Mucosa of rectum (tissue), 2 donors: ENCODE measurements at regions not wholly inside any gene's neighbourhood (a gene's known extent, or its start where the extent isn't known, plus 50 kb on each side); places are given as distances from the start of the nearest gene placed in this dataset.
"Not testable (repeated sequence)": the region's sequence is repeated elsewhere in the genome, so short reads cannot be mapped to it uniquely, and the experiment has no call there.

ENCODE experiments used
- H3K27ac ChIP-seq, 2 donors: one replicate each; pipeline ENCODE4 v1.7.0; 2013; ENCODE audit warnings: inconsistent platforms in 2 of 2, low read depth in 2 of 2, low read length in 2 of 2
- H3K27me3 ChIP-seq, 2 donors: one replicate each; pipeline ENCODE4 v1.7.0; 2013; ENCODE audit warnings: low read length in 2 of 2; ENCODE audit not compliant: control insufficient read depth in 2 of 2, insufficient read depth in 2 of 2
- H3K36me3 ChIP-seq, 2 donors: one replicate each; pipeline ENCODE4 v1.7.0; 2013; ENCODE audit warnings: low read length in 2 of 2; ENCODE audit not compliant: control insufficient read depth in 2 of 2, insufficient read depth in 2 of 2
- H3K4me1 ChIP-seq, 2 donors: one replicate each; pipeline ENCODE4 v1.7.0; 2013; ENCODE audit warnings: low read length in 2 of 2, mild to moderate bottlenecking in 1 of 2; ENCODE audit not compliant: control insufficient read depth in 2 of 2, insufficient read depth in 2 of 2
- H3K4me3 ChIP-seq, 2 donors: one replicate each; pipeline ENCODE4 v1.7.0; 2013; ENCODE audit warnings: low read length in 2 of 2
- H3K9ac ChIP-seq, 2 donors: one replicate each; pipeline ENCODE4 v1.7.0; 2013; ENCODE audit warnings: low read length in 2 of 2, low read depth in 1 of 2, mild to moderate bottlenecking in 1 of 2
- H3K9me3 ChIP-seq, 2 donors: one replicate each; pipeline ENCODE4 v1.7.0; 2013; ENCODE audit warnings: low read length in 2 of 2; ENCODE audit not compliant: control insufficient read depth in 2 of 2
- donor health status: healthy.
- donor health status: Normal muscosa, but diverticular disease.

GRCh38 chr17:45554479-45554878, 64.0 kb upstream of the PLEKHM1 start:
- H3K36me3 ChIP-seq, H3K9me3 ChIP-seq, H3K4me1 ChIP-seq, H3K9ac ChIP-seq, H3K4me3 ChIP-seq, H3K27ac ChIP-seq, H3K27me3 ChIP-seq: not testable (repeated sequence)

GRCh38 chr17:45558821-45559220, 68.3 kb upstream of the PLEKHM1 start:
- H3K4me1 ChIP-seq, H3K9ac ChIP-seq, H3K9me3 ChIP-seq, H3K4me3 ChIP-seq, H3K27ac ChIP-seq, H3K36me3 ChIP-seq, H3K27me3 ChIP-seq: not testable (repeated sequence)

- not testable (repeated sequence) for H3K4me1 ChIP-seq, H3K27ac ChIP-seq, H3K36me3 ChIP-seq, H3K27me3 ChIP-seq, H3K9ac ChIP-seq, H3K4me3 ChIP-seq, H3K9me3 ChIP-seq
Observed at GRCh38 chr17:45562868-45563267, 72.3 kb upstream of the PLEKHM1 start.

- H3K4me3 ChIP-seq, H3K27me3 ChIP-seq, H3K27ac ChIP-seq, H3K9me3 ChIP-seq, H3K36me3 ChIP-seq, H3K9ac ChIP-seq, H3K4me1 ChIP-seq: not testable (repeated sequence)
Observed at GRCh38 chr17:45563283-45563682, 72.8 kb upstream of the PLEKHM1 start.

- not testable (repeated sequence) for H3K4me1 ChIP-seq, H3K9me3 ChIP-seq, H3K4me3 ChIP-seq, H3K27me3 ChIP-seq, H3K27ac ChIP-seq, H3K9ac ChIP-seq, H3K36me3 ChIP-seq
Observed at GRCh38 chr17:45568275-45568674, 77.8 kb upstream of the PLEKHM1 start.

- H3K27ac ChIP-seq, H3K4me1 ChIP-seq, H3K36me3 ChIP-seq, H3K9ac ChIP-seq, H3K27me3 ChIP-seq, H3K9me3 ChIP-seq, H3K4me3 ChIP-seq: not testable (repeated sequence)
Observed at GRCh38 chr17:45573326-45573725, 82.8 kb upstream of the PLEKHM1 start.

GRCh38 chr17:45573924-45574770, 83.6 kb upstream of the PLEKHM1 start:
- Histone ChIP-seq H3K4me3 (no peak overlapping the region), H3K36me3 (peaks cover 0 to 6% of the 10 kb centered on the region in 2 donors), H3K4me1 (peaks cover 4 to 10% of the 10 kb centered on the region in 2 donors), H3K9me3 (no peaks in the 10 kb centered on the region), H3K27ac (no peak overlapping the region), H3K9ac (no peak overlapping the region), H3K27me3 (no peaks in the 10 kb centered on the region)

GRCh38 chr17:45575126-45575885, 84.8 kb upstream of the PLEKHM1 start:
- H3K4me1 ChIP-seq = peaks cover 11 to 21% of the 10 kb centered on the region in 2 donors
- no peaks in the 10 kb centered on the region for H3K9me3 ChIP-seq
- no peak overlapping the region for H3K27ac ChIP-seq

GRCh38 chr17:45576527-45577307, 86.2 kb upstream of the PLEKHM1 start:
- Histone ChIP-seq H3K36me3 (peaks cover 0 to 11% of the 10 kb centered on the region in 2 donors), H3K27ac (peak overlapping the region in 1 of 2 donors; percentile 21), H3K4me1 (peaks cover 11 to 22% of the 10 kb centered on the region in 2 donors)
- H3K9me3 ChIP-seq, H3K4me3 ChIP-seq, H3K9ac ChIP-seq, H3K27me3 ChIP-seq: not testable (repeated sequence)

More at GRCh38 chr17:45575126-45575885, 84.8 kb upstream of the PLEKHM1 start:
- H3K4me3 ChIP-seq = no peak overlapping the region
- H3K27me3 ChIP-seq = no peaks in the 10 kb centered on the region
- no peak overlapping the region for H3K9ac ChIP-seq
- H3K36me3 ChIP-seq = peaks cover 0 to 6% of the 10 kb centered on the region in 2 donors
